GM12875 (cell line): ENCODE measurements at regions not wholly inside any gene's neighbourhood (a gene's known extent, or its start where the extent isn't known, plus 50 kb on each side); places are given as distances from the start of the nearest gene placed in this dataset.

Experiments used
- H3K4me3 ChIP-seq: one replicate; pipeline ENCODE4 v1.5.1; 2011; ENCODE audit warnings: low read depth, low read length, control low read depth
- CTCF ChIP-seq: IDR thresholded peaks from 2 replicates; pipeline ENCODE4 v1.5.1; 2011; ENCODE audit warnings: low read depth, mild to moderate bottlenecking, control low read depth, inconsistent platforms, low read length, moderate library complexity, borderline replicate concordance; ENCODE audit not compliant: insufficient read depth

GRCh38 chr12:46711756-46712155, 114.0 kb downstream of the SLC38A4 start:
- H3K4me3 ChIP-seq, result no peak overlapping the region
- TF ChIP-seq CTCF, result no peak

DNA sequence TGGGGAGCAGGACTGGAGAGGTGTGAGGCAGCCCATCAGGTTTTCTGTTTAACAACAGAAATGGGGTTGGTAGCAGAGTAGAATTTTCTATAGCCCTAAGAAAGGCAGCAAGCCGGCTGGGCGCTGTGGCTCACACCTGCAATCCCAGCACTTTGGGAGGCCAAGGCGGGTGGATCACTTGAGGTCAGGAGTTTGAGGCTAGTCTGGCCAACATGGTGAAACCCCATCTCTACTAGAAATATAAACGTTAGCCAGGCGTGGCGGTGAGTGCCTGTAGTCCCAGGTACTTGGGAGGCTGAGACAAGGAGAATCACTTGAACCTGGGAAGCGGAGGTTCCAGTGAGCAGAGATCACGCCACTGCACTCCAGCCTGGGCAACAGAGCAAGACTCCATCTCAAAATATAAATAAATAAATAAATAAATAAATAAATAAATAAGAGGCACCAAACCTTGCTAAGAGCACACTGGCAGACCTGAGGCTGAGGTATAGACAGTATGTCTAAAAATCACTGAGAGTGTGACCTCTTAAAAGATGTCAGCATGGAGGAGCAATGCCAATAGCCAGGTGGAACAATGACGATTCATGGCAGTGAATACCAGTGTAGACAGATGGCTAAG, 115.6 kb downstream of the SLC38A4 start:
- no peak for TF ChIP-seq CTCF
- no peak overlapping the region for H3K4me3 ChIP-seq

DNA sequence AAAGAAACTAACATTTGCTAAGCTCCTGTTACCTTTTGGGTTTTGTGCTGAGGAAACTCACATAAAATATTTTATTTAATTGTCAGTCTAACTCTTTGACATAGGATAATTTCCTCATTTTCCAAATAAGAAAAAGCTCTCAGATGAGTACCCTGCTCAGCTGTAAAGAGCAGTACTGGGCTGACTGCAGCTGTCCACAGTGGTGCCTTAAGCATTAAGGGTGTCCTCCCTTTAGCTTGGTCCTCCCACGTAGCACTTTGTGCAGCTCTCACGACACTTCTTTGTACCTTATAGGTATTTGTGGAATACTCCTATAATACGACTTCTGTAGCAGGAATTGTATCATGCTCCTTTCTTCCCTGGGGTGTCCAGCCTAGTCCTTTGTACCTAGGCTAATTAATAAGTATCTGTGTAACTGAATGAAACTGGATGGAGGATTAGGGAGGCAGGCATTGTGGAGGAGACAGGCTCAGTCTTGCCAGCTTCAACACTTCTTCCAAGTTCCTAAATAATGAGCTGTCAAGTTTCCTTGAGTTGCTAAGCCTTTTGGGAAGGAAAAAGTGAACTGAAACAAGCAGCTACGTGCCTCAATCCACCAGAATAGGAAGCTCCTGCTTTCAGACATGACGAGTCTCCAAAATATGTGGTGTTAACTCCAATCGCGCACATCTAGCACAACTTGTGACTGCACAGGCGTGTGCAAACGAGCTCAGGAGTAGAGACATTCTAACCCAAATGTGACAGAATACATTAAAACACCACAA, 123.0 kb downstream of the SLC38A4 start:
- no peak overlapping the region for H3K4me3 ChIP-seq
- no peak for TF ChIP-seq CTCF

- no peak overlapping the region for H3K4me3 ChIP-seq
- no peak for TF ChIP-seq CTCF
These were observed 124.4 kb downstream of the SLC38A4 start for GRCh38 chr12:46701356-46701755.

- H3K4me3 ChIP-seq, result no peak overlapping the region
- no peak for TF ChIP-seq CTCF
These were observed 125.8 kb downstream of the SLC38A4 start for GRCh38 chr12:46699986-46700385.

GRCh38 chr12:46698003-46698402, 127.8 kb downstream of the SLC38A4 start:
- TF ChIP-seq CTCF, result no peak
- no peak overlapping the region for H3K4me3 ChIP-seq

GRCh38 chr12:46693518-46693917, 132.3 kb downstream of the SLC38A4 start:
- no peak for TF ChIP-seq CTCF
- H3K4me3 ChIP-seq, result no peak overlapping the region
